HG03520 (cell line): ENCODE measurements at regions not wholly inside any gene's neighbourhood (a gene's known extent, or its start where the extent isn't known, plus 50 kb on each side); places are given as distances from the start of the nearest gene placed in this dataset.
"Not testable (repeated sequence)": the region's sequence is repeated elsewhere in the genome, so short reads cannot be mapped to it uniquely, and the experiment has no call there.

Experiments
- ATAC-seq: cut with Tn5 transposase; IDR thresholded peaks from one replicate; pipeline ENCODE4 v1.9.1; 2021; ENCODE audit warnings: mild to moderate bottlenecking, moderate library complexity; ENCODE audit not compliant: unreplicated experiment

- ATAC-seq, result no peak
Measured at GRCh38 chr18:2188258-2188657, 383.0 kb downstream of the METTL4 start.

GRCh38 chr18:2191180-2191790 lies 380.0 kb downstream of the METTL4 start:
- no peak for ATAC-seq

DNA sequence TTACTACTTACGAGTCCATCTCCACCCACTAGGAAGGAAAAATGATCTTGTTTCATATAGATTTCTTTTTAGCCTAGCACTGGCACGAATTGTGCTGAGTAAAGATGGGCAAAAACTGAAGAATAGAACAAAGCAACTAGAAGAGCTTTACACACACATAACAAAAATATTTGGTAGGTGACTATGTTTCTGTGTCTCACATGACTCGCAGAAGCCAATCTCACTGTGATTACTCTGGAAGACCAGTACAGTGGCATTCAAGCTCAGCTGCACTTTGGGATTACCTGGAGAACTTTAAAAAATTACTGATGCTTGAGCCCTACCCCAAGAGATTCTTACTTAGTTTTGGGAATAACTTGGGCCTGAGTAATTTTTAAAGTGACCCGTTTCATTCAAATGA lies 378.7 kb downstream of the METTL4 start:
- ATAC-seq, result no peak

GRCh38 chr18:2197946-2198345 lies 373.4 kb downstream of the METTL4 start:
- no peak for ATAC-seq

DNA sequence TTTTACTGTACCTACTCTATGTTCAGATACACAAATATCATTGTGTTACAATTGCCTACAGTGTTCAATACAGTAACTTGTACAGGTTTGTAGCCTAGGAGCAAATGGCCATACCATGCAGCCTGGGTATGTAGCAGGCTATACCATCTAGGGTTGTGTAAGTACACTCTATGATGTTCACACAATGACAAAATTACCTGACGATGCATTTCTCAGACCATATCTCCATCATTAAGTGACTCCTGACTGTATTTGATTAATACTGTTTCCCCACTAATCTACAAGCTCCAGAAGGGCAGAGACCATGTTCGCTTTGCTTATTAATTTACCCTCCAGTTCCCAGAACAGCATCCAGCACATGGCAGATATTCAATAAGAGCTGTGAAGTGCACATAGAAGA lies 372.2 kb downstream of the METTL4 start:
- ATAC-seq, result no peak

DNA sequence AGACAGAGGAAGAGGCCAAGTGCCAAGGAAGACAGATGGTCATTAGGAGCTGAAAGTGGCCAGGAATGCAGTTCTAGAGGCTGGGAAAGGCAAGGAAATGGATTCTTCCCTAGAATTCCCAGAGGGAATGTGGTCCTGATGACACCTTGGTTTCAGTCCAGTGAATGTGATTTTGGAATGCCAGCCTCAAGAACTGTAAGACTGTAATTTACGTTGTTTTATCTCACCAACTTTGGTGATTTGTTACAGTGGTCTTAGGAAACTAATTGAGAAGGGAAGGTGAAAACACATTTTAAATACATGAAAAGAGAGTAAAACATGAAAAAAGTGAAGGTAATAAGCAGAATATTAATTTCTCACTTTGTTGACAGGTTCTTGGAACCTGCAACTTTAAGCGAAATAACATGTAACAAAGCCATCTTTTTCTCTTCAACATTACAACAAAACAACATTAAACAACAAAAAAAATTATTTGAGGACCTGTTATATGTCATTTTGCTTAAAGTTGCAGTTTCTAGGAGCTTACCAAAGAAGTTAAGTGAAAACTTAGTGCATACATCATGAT lies 370.2 kb downstream of the METTL4 start:
- ATAC-seq, result no peak

DNA sequence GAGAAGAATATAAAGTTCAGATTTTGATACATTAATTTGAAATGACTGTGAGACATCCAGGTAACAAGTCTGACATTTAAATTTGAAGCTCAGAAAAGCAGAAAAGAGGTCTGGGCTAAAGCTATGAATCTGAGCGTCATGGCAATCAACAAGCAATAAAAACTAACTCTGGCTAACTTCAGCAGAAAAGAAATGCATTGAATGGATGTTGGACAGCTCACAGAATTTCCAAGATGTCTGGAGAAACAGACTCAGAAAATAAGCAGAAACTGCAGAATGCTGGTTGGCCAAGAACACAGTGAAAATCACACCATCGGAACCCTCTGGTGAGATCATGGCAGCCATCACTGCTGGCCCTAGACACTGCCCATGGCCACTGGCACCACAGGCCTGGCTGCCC lies 366.6 kb downstream of the METTL4 start:
- no peak for ATAC-seq

- ATAC-seq, result no peak
Measured at GRCh38 chr18:2207294-2207693, 364.0 kb downstream of the METTL4 start.

- ATAC-seq, result no peak
Measured at GRCh38 chr18:2212598-2213205, 358.6 kb downstream of the METTL4 start.

GRCh38 chr18:2213905-2214304 lies 357.4 kb downstream of the METTL4 start:
- no peak for ATAC-seq

DNA sequence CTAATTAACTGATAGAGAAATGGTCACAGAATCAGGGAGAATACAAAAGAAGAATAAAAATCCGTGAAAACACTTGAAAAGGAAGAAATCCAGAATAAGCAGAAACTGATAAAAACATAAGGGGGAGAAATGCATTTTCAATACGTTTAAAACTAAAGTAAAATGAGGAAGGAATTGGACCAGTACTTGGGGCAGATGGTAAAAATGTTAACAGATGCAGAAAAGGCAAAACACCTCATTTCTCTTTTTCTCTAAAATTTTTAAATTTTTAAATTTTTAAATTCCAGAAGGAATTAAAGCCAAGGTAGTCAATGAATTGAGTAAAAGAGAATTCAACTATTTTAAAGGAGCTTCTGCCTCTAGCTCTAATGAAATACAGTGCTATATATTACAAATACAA lies 353.9 kb downstream of the METTL4 start:
- ATAC-seq, result no peak

DNA sequence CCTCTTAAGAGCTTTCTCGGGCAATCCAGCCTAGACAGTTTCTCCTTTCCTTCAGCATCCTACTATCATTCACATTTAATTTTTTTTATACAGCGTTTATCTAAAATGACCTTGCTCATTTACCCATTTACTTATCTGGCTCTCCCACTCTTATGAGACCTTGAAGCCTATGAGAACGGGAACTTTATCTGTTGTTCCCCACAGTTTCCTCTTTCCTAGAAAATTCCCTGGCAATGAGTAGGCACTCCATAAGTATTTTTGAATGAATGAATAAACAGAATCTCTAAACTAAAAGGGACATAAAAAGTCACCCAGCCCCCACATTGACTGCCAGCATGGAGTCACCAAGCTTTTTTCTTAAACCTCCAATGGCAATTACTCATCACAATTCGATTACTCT lies 353.2 kb downstream of the METTL4 start:
- ATAC-seq, result no peak

DNA sequence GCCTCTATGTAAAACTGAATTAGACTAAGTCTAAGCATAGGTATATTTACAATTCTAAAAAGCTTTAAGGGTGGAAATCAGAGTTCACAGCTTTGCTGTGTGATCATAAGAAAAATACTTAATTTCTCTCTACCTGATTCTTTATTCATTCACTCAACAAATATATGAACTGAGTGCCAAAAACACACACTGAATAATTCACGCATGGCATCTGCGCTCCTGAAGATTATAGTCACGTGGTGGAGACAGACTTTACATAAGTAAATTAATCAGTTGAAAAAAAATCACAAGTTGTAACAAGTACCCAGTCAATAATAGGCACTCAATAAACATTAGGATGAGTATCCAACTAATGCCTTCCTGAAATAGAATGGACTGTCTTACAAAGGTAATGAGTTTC lies 351.6 kb downstream of the METTL4 start:
- ATAC-seq, result no peak

DNA sequence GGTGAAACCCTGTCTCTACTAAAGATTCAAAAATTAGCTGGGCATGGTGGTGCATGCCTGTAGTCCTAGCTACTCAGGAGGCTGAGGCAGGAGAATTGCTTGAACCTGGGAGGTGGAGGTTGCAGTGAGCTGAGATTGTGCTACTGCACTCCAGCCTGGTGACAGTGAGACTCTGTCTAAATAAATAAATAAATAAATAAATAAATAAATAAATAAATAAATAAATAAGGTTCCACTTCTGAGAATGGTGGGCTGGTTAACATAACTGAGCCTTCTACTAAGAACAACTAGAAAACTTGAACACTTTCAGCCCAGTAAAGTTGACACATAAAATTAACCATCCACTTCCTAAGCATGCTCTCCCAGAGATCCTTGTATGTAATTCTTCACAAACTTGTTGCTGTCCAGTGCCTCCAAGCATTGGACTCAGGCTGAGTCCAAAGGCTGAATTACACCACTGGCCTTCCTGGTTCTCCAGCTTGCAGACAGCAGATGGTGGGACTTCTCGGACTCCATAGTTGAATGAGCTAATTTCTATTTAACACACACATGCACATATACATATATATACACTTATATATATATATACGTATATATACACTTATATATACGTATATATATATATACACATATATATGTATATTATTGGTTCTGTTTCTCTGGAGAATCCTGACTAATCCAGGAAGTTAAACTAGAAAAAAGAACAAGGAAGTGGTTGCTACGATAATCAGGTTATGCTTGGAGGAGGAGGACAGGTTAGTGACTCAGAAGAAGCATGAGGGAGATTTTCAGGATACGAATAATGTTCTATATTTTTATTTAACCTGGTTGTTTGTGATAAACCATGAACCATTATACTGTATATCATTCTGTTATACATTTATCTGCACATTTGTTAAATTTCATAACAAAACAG lies 348.8 kb downstream of the METTL4 start:
- no peak for ATAC-seq

- ATAC-seq, result no peak
Measured at GRCh38 chr18:2223449-2223848, 347.9 kb downstream of the METTL4 start.

- ATAC-seq, result no peak
Measured at GRCh38 chr18:2223849-2224248, 347.5 kb downstream of the METTL4 start.

- no peak for ATAC-seq
Measured at GRCh38 chr18:2236232-2236631, 335.1 kb downstream of the METTL4 start.

- ATAC-seq, result no peak
Measured at GRCh38 chr18:2237706-2238105, 333.6 kb downstream of the METTL4 start.

DNA sequence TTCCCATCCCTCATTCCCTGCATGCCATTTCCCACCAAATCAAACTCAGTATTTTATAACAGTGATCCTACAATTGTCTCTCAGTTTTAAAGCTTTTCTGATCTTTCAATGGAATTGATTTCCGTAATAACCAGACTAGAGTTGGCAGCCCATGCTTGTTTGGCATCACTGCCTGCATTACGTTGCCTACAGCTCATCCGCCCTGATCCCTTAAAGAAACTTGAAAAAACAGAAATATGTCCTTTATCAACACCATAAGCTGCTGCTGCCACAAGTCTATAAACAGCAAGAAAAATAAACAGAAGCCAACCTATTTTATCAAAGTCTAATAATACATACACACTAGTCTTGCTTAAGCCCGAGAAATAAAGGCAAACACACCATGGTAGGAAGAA lies 331.0 kb downstream of the METTL4 start:
- ATAC-seq, result no peak

DNA sequence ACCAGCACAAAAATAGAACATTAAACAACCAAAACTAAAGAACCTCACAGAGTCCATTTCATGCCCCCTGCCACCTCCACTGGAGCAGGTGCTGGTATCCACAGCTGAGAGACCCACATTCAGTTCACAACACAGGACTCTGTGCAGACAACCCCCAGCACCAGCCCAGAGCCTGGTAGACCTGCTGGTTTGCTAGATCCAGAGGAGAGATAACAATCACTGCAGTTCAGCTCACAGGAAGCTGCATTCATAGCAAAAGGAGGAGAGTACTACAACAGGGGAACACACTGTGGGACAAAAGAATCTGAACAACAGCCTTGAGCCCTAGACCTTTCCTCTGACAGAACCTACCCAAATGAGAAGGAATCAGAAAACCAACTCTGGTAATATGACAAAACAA lies 326.7 kb downstream of the METTL4 start:
- no peak for ATAC-seq

- ATAC-seq, result not testable (repeated sequence)
Measured at GRCh38 chr18:2247101-2247500, 324.2 kb downstream of the METTL4 start.

- no peak for ATAC-seq
Measured at GRCh38 chr18:2254977-2255376, 316.3 kb downstream of the METTL4 start.
